Prostate gland (tissue), 2 donors: ENCODE measurements at regions not wholly inside any gene's neighbourhood (a gene's known extent, or its start where the extent isn't known, plus 50 kb on each side); places are given as distances from the start of the nearest gene placed in this dataset.

Experiments
- DNase-seq: peaks from one replicate; pipeline ENCODE4 v3.0.0-alpha.2; 2019; ENCODE audit warnings: low spot score
- H3K27ac ChIP-seq, 2 donors: fragments of 200-600 bp; sonication (generic); 2 replicates each; pipeline ENCODE4 v1.5.1; 2017 to 2019
- H3K27me3 ChIP-seq: fragments of 200-600 bp; sonication (generic); replicated peaks from 2 replicates; pipeline ENCODE4 v1.5.1; 2019; ENCODE audit not compliant: insufficient read depth
- H3K36me3 ChIP-seq, 2 donors: fragments of 200-600 bp; sonication (generic); 1 replicate in 1 of 2; 2 replicates in 1 of 2; pipeline versions ENCODE4 v1.5.1 to v1.8.1; 2017 to 2019
- H3K4me1 ChIP-seq: fragments of 200-600 bp; sonication (generic); replicated peaks from 2 replicates; pipeline ENCODE4 v1.5.1; 2019
- H3K4me3 ChIP-seq, 2 donors: fragments of 200-600 bp; sonication (generic); 2 replicates each; pipeline ENCODE4 v1.5.1; 2017 to 2019
- H3K9me3 ChIP-seq: fragments of 200-600 bp; sonication (generic); 2 replicates; pipeline ENCODE4 v1.5.1; 2017
- POLR2A ChIP-seq: fragments of 450-650 bp; IDR thresholded peaks from one replicate; pipeline ENCODE4 v1.6.1; 2016; ENCODE audit warnings: antibody characterized with exemption, mild to moderate bottlenecking
- POLR2AphosphoS5 ChIP-seq: sonication (generic); formaldehyde crosslinking; IDR thresholded peaks from one replicate; pipeline ENCODE4 v1.6.1; 2017; ENCODE audit warnings: antibody characterized with exemption
- WGBS: methylation state at CpG from one replicate; pipeline ENCODE4 v1.1.5; 2018; 5-methylcytosine and 5-hydroxymethylcytosine counted together
- intact Hi-C: fragments of 100-400 bp; cut with DNase I; formaldehyde crosslinking; loops from one replicate; pipeline ENCODE4 v1.14.2; 2022
- TF ChIP-seq, protein P1 (sequence below), 4 experiments: fragments of 200-600 bp in 2 of 4; fragments of 450-650 bp in 2 of 4; sonication (generic) in 2 of 4; IDR thresholded peaks; 1 replicate in 3 of 4; 2 replicates in 1 of 4; pipeline ENCODE4 v1.5.1; 2016 to 2019; ENCODE audit warnings: antibody characterized with exemption in 4 of 4, mild to moderate bottlenecking in 2 of 4, moderate library complexity in 2 of 4

DNA sequence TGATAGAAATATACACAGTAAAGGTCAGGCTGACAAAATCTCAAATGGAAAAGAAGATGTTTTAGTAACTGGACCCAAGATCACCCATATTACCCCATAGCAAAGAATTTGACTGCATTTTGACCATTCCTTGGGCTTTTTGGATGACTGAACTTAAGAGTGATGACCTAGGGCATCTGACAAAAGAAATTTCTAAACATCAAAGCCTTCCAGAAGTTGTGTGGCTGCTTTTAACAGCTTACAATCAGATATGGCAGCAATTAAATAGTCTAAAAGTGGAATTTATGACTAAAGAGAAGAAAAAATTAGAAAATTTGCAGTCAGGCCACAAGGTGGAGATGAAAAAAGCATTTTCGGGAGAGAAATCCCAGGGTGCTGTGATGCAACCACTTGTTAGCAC lies 563.0 kb downstream of the RERGL start:
- TF ChIP-seq, protein P1, sequence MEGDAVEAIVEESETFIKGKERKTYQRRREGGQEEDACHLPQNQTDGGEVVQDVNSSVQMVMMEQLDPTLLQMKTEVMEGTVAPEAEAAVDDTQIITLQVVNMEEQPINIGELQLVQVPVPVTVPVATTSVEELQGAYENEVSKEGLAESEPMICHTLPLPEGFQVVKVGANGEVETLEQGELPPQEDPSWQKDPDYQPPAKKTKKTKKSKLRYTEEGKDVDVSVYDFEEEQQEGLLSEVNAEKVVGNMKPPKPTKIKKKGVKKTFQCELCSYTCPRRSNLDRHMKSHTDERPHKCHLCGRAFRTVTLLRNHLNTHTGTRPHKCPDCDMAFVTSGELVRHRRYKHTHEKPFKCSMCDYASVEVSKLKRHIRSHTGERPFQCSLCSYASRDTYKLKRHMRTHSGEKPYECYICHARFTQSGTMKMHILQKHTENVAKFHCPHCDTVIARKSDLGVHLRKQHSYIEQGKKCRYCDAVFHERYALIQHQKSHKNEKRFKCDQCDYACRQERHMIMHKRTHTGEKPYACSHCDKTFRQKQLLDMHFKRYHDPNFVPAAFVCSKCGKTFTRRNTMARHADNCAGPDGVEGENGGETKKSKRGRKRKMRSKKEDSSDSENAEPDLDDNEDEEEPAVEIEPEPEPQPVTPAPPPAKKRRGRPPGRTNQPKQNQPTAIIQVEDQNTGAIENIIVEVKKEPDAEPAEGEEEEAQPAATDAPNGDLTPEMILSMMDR (IDR thresholded peaks at IDR 0.05): no peak
- no peak for TF ChIP-seq POLR2A
- TF ChIP-seq POLR2AphosphoS5: no peak
- intact Hi-C loops: no loop called here
- Histone ChIP-seq H3K4me1 (no peaks in the 10 kb centered on the region), H3K27ac (no peak overlapping the region), H3K36me3 (no peaks in the 10 kb centered on the region), H3K9me3 (no peaks in the 10 kb centered on the region), H3K4me3 (no peak overlapping the region), H3K27me3 (no peaks in the 10 kb centered on the region)
- WGBS: 44% methylated on average over 1 of the region's 1 CpG
- no peak for DNase-seq

- Histone ChIP-seq H3K9me3 (no peaks in the 10 kb centered on the region), H3K4me1 (no peaks in the 10 kb centered on the region), H3K27ac (no peak overlapping the region), H3K27me3 (no peaks in the 10 kb centered on the region), H3K4me3 (no peak overlapping the region), H3K36me3 (no peaks in the 10 kb centered on the region)
- no peak for TF ChIP-seq POLR2A
- TF ChIP-seq, protein P1 (IDR thresholded peaks at IDR 0.05): no peak
- no peak for TF ChIP-seq POLR2AphosphoS5
- 34% methylated on average over 1 of the region's 1 CpG for WGBS
- DNase-seq: no peak
- intact Hi-C loops: no loop called here
These were observed 578.6 kb downstream of the RERGL start for GRCh38 chr12:17511369-17511768.

DNA sequence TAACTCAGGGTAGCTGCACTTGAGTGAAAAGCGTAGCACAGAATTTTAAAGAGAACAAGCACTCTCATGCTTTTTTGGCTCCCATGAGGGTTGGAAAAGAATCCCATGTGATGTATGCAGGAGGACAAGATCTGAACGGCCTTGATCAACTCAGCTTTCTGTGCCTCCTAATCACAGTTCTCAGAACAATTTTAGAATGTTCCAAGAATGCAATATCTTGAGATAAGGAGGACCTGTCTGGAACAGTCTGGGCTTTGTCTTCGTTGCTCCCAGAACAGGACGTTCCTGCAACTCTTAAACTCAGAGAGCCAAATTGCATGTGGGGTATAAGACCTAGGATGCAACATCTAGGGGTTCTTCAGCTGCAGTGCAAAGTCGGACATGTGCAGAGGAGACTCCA lies 582.7 kb downstream of the RERGL start:
- intact Hi-C loops: no loop called here
- no peak for DNase-seq

DNA sequence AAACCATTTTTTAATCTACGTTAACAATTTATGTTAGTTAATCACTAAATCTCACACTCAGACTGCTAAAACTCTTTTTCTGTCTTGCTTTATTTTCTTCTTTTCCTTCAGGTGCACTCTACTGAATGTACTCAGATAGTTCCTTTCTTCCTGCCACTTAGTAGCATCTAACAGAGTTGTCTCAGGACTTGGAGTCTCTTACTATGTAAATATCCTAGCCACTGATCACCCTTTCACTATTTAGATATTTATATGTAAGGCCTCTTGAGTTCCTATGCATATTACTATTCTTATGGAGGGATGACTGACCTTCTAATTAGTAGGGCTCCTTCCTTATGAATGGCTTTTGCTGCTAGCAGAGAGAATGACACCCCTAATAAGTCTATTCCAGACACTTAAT lies 586.3 kb downstream of the RERGL start:
- Histone ChIP-seq H3K27ac (no peak overlapping the region), H3K9me3 (no peaks in the 10 kb centered on the region), H3K4me3 (no peak overlapping the region), H3K4me1 (no peaks in the 10 kb centered on the region), H3K27me3 (no peaks in the 10 kb centered on the region), H3K36me3 (no peaks in the 10 kb centered on the region)
- no peak for DNase-seq
- WGBS: 22% methylated on average over 1 of the region's 1 CpG
- TF ChIP-seq POLR2AphosphoS5 (no peak), POLR2A (no peak)
- TF ChIP-seq, protein P1 (IDR thresholded peaks at IDR 0.05): no peak
- intact Hi-C loops: no loop called here

More for the DNA sequence above, 582.7 kb downstream of the RERGL start:
- Histone ChIP-seq H3K27me3 (no peaks in the 10 kb centered on the region), H3K4me3 (no peak overlapping the region), H3K9me3 (no peaks in the 10 kb centered on the region), H3K36me3 (no peaks in the 10 kb centered on the region), H3K27ac (no peak overlapping the region), H3K4me1 (no peaks in the 10 kb centered on the region)
- 52% methylated on average over 5 of the region's 5 CpGs for WGBS
- TF ChIP-seq, protein P1 (IDR thresholded peaks at IDR 0.05): no peak
- TF ChIP-seq POLR2AphosphoS5 (no peak), POLR2A (no peak)

DNA sequence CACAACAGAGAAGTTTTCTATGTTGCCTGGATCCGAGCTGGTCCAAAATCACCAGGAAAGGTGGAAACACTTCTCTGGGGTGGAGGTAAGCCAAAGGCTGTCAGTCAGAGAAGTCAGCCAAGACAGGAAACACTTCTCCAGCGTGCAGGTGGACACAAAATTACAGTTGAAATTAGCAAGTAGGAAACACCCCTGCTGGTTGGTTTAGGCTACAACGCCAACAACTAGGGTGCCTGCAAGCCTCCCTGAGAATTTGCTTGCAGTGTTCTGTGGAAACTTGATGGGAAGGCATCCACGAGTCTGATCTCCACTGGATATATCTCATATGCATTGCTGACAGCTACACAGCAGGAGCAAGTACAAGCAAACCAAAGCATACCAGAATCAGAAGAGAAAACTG lies 600.5 kb downstream of the RERGL start:
- TF ChIP-seq POLR2AphosphoS5 (no peak), POLR2A (no peak)
- TF ChIP-seq, protein P1 (IDR thresholded peaks at IDR 0.05): no peak
- Histone ChIP-seq H3K9me3 (no peaks in the 10 kb centered on the region), H3K27ac (no peak overlapping the region), H3K4me1 (no peaks in the 10 kb centered on the region), H3K27me3 (no peaks in the 10 kb centered on the region), H3K36me3 (no peaks in the 10 kb centered on the region), H3K4me3 (no peak overlapping the region)
- intact Hi-C loops: no loop called here
- DNase-seq: no peak
- WGBS: 67% methylated on average over 4 of the region's 4 CpGs
